H1 (cell line): ENCODE measurements at regions not wholly inside any gene's neighbourhood (a gene's known extent, or its start where the extent isn't known, plus 50 kb on each side); places are given as distances from the start of the nearest gene placed in this dataset.

Source experiments
- BACH1 ChIP-seq: IDR thresholded peaks from 2 replicates; pipeline ENCODE4 v1.6.1; 2012; ENCODE audit warnings: low read length, improper control_type of control experiment
- CHD7 ChIP-seq: fragments of 300-600 bp; sonication (generic); IDR thresholded peaks from 2 replicates; pipeline ENCODE4 v1.7.1; 2012; ENCODE audit warnings: low read length, moderate library complexity, mild to moderate bottlenecking, inconsistent platforms; ENCODE audit not compliant: insufficient replicate concordance
- CTBP2 ChIP-seq: IDR thresholded peaks from 2 replicates; pipeline ENCODE4 v1.7.0; 2011; ENCODE audit warnings: borderline replicate concordance, mild to moderate bottlenecking, moderate library complexity, mixed read lengths, low read length; ENCODE audit not compliant: insufficient read depth, insufficient read length
- CTCF ChIP-seq, 3 experiments: IDR thresholded peaks; 1 replicate in 2 of 3; 2 replicates in 1 of 3; pipeline versions ENCODE4 v1.5.1 to v1.6.1; 2011; ENCODE audit warnings: low read length in 3 of 3, mild to moderate bottlenecking in 3 of 3, inconsistent platforms in 2 of 3, low read depth in 1 of 3, moderate library complexity in 1 of 3; ENCODE audit not compliant: insufficient read depth in 1 of 3; ENCODE audit errors: control extremely low read depth in 1 of 3
- GTF2F1 ChIP-seq: IDR thresholded peaks from 2 replicates; pipeline ENCODE4 v1.6.1; 2012; ENCODE audit warnings: low read depth, low read length, improper control_type of control experiment, borderline replicate concordance
- RFX5 ChIP-seq: IDR thresholded peaks from 2 replicates; pipeline ENCODE4 v1.6.1; 2011; ENCODE audit warnings: low read depth, low read length, improper control_type of control experiment, borderline replicate concordance
- SP4 ChIP-seq: IDR thresholded peaks from 2 replicates; pipeline ENCODE4 v1.6.1; 2012; ENCODE audit warnings: low read length, inconsistent platforms
- SUZ12 ChIP-seq: fragments of 200-600 bp; sonication (generic); IDR thresholded peaks from 2 replicates; pipeline ENCODE4 v1.6.1; 2012; ENCODE audit warnings: mild to moderate bottlenecking, inconsistent platforms, low read length, moderate library complexity, mixed read lengths
- TAF1 ChIP-seq: IDR thresholded peaks from 2 replicates; pipeline ENCODE4 v1.6.1; 2011; ENCODE audit warnings: mild to moderate bottlenecking, low read depth, low read length
- TCF12 ChIP-seq: IDR thresholded peaks from 2 replicates; pipeline ENCODE4 v1.6.1; 2011; ENCODE audit warnings: low read depth, mild to moderate bottlenecking, low read length

- TF ChIP-seq CHD7 (no peak), SP4 (no peak), CTCF (IDR thresholded peaks at IDR 0.05; ENCODE audit: control extremely low read depth in 1 of 3, insufficient read depth in 1 of 3, low read depth in 1 of 3, low read length in 3 of 3) (no peak), TCF12 (no peak), BACH1 (no peak), SUZ12 (no peak), CTBP2 (no peak), TAF1 (no peak), RFX5 (no peak), GTF2F1 (no peak)
Measured at GRCh38 chr4:126241634-126242033, 926.9 kb downstream of the FAT4 start (continued).
